GM20000 (cell line): ENCODE measurements at regions not wholly inside any gene's neighbourhood (a gene's known extent, or its start where the extent isn't known, plus 50 kb on each side); places are given as distances from the start of the nearest gene placed in this dataset.

Source experiments
- DNase-seq: peaks from one replicate; pipeline ENCODE4 v3.0.0; 2012; ENCODE audit warnings: low spot score
- TF ChIP-seq, protein P1 (sequence below): IDR thresholded peaks from 2 replicates; pipeline ENCODE4 v1.5.1; 2012; ENCODE audit warnings: mild to moderate bottlenecking, control low read depth; ENCODE audit errors: extremely low read depth, missing control alignments

DNA sequence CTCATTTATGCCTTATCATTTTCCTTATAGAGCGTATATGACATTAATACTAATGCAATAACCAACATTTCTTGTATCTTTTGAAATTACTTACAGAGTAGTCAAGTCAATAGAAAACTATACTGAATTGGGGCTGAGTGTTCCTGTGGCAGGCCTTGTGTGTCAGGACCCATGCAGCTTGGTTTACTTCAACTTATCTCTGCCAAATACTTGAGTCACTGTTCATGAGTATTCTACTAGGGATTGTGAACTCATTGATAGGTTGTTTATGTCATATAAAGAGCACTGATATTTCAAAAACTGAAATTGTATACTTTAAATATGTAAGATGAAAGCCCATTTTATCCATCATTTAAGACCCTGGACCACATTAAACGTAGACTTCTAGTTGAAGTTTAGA is 688.6 kb upstream of the SLITRK1 start:
- DNase-seq = no peak
- TF ChIP-seq, protein P1, sequence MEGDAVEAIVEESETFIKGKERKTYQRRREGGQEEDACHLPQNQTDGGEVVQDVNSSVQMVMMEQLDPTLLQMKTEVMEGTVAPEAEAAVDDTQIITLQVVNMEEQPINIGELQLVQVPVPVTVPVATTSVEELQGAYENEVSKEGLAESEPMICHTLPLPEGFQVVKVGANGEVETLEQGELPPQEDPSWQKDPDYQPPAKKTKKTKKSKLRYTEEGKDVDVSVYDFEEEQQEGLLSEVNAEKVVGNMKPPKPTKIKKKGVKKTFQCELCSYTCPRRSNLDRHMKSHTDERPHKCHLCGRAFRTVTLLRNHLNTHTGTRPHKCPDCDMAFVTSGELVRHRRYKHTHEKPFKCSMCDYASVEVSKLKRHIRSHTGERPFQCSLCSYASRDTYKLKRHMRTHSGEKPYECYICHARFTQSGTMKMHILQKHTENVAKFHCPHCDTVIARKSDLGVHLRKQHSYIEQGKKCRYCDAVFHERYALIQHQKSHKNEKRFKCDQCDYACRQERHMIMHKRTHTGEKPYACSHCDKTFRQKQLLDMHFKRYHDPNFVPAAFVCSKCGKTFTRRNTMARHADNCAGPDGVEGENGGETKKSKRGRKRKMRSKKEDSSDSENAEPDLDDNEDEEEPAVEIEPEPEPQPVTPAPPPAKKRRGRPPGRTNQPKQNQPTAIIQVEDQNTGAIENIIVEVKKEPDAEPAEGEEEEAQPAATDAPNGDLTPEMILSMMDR = no peak

DNA sequence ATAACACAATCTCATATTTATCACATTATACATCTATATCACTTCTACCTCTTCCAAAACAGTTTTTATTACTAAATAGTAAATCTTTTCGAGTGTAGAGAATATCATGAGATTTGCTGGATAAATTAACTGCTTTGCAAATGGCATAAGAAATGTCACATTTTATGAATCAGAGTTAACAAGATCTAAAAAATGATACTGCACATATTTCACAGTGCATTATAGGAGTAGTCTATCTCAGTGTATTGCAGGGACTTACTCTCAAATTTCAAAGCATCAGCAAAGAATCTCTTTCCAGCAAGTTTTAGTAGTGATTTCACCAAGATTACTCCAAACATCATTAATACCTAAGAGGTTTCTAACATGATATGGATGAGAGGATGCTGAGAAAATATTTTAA is 687.1 kb upstream of the SLITRK1 start:
- DNase-seq = no peak
- TF ChIP-seq, protein P1 = no peak

DNA sequence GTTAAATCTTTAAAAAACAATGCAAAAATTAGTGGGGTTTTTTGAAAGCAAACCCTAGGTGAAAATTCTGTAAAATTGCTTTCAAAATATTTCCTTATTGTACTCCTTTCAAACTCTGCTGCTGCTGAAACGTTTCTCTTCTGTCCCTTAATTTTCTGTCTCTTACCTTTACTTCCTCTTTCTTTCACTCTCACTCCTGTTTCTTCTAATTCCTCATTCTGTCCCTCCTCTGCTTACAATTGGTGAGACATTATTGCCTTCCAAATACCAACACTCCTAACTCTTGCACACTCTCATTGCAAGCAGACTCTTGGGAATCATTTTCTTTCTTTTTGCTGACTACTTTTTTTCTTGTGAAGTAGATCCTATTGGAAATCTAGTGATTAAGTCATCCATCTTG is 685.6 kb upstream of the SLITRK1 start:
- TF ChIP-seq, protein P1 = no peak
- no peak for DNase-seq

DNA sequence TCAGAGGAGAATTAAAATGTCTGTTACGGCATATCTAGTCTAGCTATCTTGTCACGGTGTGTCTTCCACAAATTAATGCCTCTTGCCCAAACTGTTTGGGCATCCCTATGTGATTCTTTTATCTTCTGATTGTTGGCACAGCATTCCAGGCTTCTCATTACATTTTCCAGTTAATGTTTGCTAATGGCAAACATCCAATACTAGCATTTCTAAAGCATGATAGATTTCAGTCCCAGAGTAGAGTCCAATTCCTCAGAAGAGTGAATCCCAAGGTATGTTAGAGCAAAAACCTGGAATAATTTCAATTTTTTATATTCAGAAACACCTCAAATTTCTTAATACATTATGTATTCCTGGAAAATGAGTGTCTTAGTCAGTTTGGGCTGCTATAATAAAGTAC is 684.5 kb upstream of the SLITRK1 start:
- no peak for DNase-seq
- TF ChIP-seq, protein P1 = no peak

DNA sequence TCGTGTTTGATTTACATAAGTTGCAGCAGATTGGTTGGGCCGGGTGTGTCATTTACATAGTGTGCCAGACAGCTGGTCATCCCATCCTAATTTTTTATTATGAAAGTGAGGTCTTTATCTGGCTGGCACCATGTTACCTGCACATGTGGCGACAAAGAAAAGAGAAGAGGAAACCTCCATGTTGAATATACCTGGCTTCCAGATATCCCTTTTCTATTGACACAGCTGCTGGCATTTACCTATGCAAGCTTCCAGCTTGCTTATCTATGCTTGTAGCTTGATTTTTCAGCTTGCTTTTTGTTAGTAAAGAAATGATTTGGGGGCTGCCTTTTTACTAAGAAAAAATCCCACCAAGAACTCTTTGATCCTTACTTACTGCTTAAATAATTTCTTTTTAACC is 681.3 kb upstream of the SLITRK1 start:
- TF ChIP-seq, protein P1 = no peak
- no peak for DNase-seq

DNA sequence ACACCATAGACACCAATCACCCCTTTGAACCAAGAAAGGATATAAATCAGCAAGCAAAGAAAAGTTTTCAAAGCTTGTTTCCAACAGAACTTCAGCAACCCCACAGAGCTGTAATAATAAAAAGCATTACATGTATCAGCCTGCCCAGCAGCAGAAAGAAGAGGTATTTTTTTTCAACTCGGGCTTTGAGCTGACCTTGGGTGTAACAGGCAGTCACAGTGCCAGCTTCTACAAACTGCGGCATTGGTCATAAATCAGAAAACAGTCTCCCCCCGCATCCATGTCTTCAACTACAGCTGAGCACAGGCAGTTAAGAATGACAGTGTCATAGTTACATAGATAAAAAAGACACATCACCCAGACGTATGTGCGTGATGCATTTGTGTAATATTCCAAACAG is 671.0 kb upstream of the SLITRK1 start:
- no peak for DNase-seq
- TF ChIP-seq, protein P1 = no peak

DNA sequence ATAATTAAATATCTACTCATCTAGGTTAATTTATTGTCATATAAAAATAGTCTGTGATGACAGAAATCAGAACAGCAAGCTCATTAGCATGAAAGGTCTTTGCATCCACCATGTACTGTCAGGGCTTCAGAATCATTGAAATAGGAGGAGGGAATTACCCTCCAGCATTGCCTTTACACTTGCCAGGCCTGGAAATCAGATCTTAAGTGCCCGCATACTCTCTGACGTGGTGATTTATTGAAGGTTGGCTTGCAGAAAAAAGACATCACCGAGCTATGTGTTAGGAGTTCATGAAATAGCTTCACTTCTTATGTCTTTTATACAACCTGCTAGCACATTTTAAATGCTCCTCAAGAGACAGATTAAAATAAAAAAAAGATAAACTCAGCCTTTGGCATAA is 661.7 kb upstream of the SLITRK1 start:
- no peak for DNase-seq

More for the DNA sequence above, 661.7 kb upstream of the SLITRK1 start:
- TF ChIP-seq, protein P1 = no peak
